NCI-H128 (cell line): ENCODE measurements at regions not wholly inside any gene's neighbourhood (a gene's known extent, or its start where the extent isn't known, plus 50 kb on each side); places are given as distances from the start of the nearest gene placed in this dataset.
"Not testable (repeated sequence)": the region's sequence is repeated elsewhere in the genome, so short reads cannot be mapped to it uniquely, and the experiment has no call there.

Experiments
- DNase-seq: peaks from one replicate; lab custom pipeline; 2025; ENCODE audit not compliant: unreplicated experiment; lab: John Stamatoyannopoulos, UW

DNA sequence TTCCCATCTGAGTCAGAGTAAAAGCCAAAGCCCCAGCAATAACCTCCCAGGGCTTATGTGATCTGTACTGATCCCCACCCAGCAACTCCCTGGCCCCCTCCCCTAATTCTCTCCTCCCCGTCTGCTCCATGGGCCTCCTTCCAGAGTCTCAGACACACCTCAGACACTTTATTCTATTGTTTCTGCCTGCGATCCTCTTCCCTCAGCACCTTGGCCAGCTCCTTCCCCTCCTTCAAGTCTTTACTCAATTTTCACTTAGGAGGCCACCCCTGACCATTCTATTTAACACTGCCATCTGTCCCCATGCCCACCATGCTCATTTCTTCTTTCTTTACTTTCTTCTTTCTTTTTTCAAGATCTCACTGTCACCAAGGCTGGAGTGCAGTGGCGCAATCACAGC, 81.0 kb upstream of the COBL start:
- not testable (repeated sequence) for DNase-seq

DNA sequence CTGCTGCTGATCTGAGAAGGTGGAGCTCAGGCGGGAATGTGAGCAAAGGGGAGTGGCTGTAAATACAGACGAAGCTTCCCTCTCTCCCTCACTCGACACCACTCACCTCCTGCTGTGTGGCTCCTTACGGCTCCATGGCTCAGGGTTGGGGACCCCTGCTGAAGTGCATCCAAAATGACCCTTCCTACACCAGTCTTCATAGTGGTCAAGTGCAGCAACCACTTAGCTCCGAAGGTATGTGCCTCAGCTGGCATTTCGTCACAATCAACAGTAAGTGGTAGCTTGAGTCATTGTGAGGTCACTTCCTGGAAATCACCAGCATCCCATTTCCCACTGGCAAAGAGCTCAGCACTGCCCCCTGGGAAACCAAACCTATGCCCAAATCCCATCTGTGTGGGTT, 76.4 kb upstream of the COBL start:
- not testable (repeated sequence) for DNase-seq

DNA sequence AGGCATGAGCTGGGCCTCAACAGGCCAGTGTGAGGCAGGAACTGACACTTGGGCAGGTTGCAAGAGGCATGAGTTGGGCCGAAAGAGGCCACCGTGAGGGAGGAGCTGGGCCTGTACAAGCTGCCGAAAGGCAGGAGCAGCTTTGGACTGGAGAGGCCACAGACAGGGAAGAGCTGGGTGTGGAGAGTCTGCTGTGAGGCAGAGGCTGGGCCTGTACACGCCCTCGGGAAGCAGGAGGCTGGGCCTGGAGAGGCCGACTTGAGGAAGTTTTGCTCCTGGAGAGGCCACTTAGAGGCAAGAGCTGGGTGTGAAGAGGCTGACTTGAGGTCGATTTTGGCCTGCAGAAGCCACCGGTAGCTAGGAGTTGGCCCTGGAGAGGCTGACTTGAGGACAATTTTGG, 73.3 kb upstream of the COBL start:
- DNase-seq = not testable (repeated sequence)

DNA sequence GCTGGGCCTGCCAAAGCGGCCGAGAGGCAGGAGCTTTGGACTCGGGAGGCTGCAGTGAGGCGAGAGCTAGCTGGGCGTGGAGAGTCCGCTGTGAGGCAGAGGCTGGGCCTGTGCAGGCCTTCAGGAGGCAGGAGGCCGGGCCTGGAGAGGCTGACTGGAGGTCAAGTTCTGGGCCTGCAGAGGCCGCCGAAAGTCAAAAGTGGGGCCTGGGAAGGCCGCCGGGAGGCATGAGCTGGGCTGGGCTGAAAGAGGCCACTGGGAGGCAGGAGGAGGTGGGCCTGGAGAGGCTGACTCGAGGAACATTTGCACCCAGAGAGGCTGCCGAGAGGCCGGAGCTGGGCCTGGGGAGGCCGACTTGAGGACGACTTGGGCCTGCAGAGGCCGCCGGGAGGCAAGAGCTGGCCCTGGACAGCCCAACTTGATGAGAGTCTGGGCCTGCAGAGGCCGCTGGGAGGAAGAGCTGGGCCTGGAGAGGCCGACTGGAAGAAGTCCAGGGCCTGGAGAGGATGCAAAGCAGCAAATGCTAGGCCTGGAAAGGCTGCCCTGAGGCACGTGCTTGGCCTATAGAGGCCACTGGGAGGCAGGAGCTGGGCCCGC, 72.7 kb upstream of the COBL start:
- not testable (repeated sequence) for DNase-seq

DNA sequence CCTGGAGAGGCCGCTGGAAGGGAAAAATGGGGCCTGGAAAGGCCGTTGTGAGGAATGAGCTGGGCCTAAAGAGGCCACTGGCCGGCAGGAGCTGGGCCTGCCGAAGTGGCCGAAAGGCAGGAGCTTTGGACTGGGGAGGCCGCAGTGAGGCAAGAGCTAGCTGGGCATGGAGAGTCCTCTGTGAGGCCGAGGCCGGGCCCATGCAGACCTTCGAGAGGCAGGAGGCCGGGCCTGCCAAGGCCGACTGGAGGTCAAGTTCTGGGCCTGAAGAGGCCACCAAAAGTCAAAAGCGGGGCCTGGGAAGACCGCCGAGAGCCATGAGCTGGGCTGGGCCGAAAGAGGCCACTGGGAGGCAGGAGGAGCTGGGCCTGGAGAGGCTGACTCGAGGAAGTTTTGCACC, 71.6 kb upstream of the COBL start:
- DNase-seq = not testable (repeated sequence)

DNA sequence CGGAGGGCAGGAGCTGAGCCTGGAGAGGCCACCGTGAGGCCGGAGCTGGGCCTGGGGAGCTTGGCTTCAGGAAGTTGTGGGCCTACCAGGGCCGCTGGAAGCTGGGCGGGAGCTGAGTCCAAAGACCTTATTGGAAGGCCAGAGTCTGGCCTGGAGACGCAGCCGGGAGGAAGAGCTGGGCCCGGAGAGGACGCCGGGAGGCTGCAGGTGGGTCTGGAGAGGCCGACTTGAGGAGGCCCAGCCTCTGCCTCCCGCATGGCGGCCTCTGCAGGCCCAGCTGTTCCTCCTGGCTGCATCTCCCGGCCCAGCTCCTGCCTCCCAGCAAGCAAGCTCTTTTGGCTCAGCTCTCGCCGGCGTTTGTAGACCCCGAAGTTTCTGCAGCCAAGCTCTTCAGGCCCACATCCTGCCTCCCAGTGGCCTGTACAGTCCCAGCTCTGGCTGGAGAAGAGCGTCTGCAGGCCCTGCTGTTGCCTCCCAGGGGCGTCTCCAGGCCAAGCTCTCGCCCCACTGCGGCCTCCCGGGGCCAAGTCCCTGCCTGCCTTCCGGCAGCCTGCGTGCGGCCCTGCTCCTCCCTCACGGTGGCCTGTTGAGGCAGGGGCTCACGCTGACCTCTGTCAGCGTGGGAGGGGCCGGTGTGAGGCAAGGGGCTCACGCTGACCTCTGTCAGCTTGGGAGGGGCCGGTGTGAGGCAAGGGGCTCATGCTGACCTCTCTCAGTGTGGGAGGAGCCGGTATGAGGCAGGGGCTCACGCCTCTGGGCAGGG, 70.4 kb upstream of the COBL start:
- not testable (repeated sequence) for DNase-seq

DNA sequence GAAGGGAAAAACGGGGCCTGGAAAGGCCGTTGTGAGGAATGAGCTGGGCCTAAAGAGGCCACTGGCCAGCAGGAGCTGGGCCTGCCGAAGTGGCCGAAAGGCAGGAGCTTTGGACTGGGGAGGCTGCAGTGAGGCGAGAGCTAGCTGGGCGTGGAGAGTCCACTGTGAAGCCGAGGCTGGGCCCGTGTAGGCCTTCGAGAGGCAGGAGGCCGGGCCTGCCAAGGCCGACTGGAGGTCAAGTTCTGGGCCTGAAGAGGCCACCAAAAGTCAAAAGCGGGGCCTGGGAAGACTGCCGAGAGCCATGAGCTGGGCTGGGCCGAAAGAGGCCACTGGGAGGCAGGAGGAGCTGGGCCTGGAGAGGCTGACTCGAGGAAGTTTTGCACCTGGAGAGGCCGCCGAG, 69.6 kb upstream of the COBL start:
- not testable (repeated sequence) for DNase-seq

DNA sequence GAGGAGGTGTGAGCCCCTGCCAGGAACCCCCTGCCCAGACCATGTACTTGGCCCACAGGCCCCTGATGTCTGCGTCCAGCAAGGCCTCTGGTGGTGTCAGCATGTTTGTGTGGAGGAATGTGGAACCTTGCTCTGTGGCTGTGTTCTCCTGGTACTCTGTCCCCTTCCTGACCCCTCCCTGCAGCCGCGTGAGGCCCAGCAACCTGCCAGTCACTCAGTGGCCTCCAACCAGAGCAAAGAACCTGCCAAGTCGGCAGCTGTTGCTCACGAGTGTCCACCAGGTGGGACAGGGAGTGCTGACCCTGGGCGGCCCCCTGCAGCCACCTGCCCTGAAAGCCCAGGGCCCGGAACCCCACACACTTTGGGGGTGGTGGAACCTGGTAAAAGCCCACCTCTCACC, 65.6 kb upstream of the COBL start:
- DNase-seq = not testable (repeated sequence)

DNA sequence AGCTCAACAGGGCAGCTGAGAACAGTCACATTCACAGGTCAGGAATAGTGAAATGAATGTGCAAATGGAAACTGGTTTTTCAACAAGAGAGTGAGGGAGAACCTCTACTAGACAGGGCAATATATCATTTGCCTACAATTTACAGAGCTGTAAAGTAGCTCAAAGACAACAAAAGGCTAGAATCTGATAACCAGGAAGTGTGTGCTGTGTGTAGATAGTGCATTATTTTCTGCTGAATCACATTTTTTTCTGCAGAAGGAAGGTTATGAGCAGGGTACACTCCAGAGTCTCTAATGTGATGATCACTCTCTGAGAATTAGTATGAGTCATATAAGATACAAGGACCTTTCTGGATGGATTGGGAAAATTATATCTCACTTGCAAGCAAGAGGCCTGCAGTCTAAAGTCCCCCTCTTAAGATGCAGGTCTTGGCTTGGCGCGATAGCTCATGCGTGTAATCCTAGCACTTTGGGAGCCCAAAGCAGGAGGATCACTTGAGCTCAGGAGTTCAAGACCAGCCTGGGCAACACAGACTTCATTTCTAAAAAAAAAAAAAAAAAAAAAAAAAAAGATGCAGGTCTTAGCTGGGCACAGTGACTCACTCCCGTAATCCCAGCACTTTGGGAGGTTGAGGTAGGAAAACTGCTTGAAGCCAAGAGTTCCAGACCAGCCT, 59.9 kb upstream of the COBL start:
- no peak for DNase-seq

DNA sequence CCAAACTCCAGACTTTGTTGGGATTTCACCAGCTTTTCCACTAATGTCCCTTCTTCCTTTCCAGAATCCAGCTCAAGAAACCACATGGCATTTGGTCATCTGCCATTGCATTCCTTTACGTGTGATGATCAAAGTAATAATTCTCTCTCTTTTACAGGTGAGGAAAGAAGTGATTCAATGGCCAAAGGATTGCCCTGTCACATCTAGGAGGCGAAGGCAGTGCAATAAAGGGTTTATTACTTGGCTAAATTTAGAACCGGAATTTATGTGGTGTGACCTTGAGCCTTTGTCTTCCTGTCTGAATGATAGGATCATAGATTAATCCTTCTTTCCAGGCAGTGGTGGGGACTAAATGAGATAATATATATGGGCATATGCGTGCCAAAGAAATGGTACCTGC, 58.3 kb upstream of the COBL start:
- no peak for DNase-seq

DNA sequence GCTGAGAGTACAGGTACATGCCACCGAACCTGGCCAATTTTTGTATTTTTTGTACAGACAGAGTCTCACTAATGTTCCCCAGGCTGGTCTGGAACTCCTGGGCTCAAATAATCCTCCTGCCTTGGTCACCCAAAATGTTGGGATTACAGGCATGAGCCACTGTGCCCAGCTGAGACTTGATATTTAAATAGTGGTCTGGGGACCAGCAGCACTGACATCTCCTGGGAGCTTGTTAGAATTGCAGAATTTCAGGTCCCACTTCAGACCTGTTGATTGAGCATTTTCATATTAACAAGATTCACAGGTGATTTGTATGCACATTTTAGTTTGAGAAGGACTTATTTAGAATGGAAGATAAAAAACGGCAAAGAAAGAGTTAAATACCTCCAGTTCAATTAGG, 57.0 kb upstream of the COBL start:
- not testable (repeated sequence) for DNase-seq

DNA sequence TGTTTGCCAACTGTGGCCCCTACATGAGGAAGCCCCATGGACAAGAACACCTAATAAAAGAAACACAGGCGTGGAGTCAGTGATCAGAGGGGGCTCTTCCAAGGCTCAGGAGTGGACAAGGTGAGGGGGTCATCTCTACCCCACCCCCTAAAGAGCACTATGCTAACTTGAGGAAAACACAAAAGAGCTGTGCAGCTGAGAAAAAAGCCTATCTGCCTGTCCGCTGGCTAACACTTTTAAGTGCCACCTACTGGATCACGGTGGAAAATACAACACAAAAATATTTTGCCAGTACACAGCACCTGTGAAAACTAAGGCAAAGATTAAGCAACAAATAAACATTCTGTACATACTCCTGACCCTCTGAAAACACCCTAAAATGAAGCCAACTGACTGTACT, 53.1 kb upstream of the COBL start:
- DNase-seq = no peak

DNA sequence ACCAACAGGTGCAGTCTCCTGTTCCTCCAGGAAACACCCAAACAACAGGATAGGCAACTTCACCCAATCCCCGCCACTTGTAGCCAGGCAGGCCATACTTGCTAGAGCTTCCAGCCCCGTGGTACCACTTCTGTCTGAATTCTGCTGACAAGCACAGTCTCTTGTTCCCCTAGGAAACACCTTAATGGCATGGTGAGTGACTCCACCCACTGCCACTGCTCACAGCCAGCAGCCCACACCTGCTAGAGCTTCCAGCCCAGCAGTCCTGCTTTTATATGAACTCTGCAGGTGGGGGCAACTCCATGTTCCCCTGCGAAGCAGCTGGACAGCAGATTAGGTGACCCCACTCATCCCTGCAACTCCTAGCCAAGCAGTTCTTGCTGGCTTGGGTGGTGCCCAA, 52.6 kb upstream of the COBL start:
- not testable (repeated sequence) for DNase-seq

DNA sequence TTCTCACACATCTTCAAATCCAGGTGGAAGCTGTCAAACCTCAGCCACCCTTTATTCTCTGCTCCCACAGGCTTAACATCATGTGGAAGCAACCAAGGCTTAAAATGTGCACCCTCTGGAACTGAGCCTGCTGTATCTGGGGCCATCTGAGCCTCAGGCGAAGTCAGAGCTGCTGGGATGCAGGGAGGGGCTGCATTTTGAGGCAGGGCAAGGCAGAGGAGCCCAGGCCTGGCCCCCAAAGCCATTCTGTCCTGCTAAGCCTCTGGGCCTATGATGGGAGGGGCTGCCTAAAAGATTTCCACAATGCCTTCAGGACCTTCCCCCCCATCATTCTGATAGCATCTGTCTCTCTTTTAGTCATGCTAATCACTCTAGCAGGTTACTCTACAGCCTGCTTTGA, 51.7 kb upstream of the COBL start:
- DNase-seq = no peak

DNA sequence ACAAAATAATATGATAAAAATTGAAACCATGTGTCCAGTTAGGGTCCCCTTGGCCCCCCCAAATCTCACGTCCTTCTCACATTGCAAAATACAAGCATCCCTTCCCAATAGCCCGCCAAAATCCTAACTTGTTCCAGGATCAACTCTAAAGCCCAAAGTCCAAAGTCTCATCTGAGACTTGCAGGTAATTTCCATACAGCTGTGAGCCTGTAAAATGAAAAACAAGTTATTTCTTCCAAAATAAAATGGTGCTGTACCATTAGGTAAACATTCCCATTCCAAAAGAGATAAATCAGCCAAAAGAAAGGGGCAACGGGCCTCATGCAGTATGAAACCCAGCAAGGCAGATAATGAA, 51.0 kb upstream of the COBL start:
- DNase-seq = no peak

DNA sequence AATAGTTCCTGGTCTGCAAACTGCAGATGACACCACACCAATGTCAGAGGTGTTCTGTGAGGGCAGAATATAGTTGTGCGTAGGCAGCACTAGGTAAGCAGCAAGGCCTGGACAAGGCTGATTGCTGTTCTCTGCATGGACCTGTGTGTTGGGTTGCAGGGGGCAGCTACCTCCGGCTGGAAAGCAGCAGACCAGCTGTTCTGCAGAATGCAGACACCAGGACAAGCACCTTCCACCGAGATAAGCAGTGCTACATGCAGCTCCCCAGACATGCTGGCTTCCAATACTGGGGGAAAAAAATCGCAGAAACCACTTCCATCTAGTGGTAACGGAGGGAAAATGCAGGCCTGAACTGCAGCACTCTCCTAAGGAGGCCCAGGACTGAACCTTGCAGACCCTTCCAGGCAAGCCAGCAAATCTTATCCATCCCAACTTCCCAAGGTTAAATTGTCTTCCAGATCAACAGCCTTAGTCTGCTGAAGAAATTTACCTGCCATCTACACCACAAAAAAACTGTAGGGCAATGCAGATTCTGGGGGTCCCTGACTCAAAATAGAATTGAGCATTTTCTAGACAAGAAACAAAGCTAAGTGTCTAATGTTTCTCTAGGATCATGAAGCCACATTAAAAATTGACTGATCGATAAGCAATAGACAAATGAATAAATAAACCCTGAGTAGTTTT, 50.5 kb upstream of the COBL start:
- DNase-seq = no peak
